NB4 (cell line): ENCODE measurements at regions not wholly inside any gene's neighbourhood (a gene's known extent, or its start where the extent isn't known, plus 50 kb on each side); places are given as distances from the start of the nearest gene placed in this dataset.

Experiments
- MAX ChIP-seq: IDR thresholded peaks from 2 replicates; pipeline ENCODE4 v1.6.1; 2011; ENCODE audit warnings: low read depth, low read length
- MYC ChIP-seq: IDR thresholded peaks from 2 replicates; pipeline ENCODE4 v1.6.1; 2011; ENCODE audit warnings: low read depth, low read length
- POLR2A ChIP-seq: IDR thresholded peaks from 2 replicates; pipeline ENCODE4 v1.6.1; 2011; ENCODE audit warnings: mild to moderate bottlenecking; ENCODE audit not compliant: insufficient read length; ENCODE audit errors: extremely low read depth

GRCh38 chr16:82506692-82507670 is 119.8 kb upstream of the CDH13 start:
- TF ChIP-seq MAX, result no peak
- no peak for TF ChIP-seq POLR2A
- TF ChIP-seq MYC, result no peak
